Gastroesophageal sphincter (tissue), 3 donors: ENCODE measurements at regions not wholly inside any gene's neighbourhood (a gene's known extent, or its start where the extent isn't known, plus 50 kb on each side); places are given as distances from the start of the nearest gene placed in this dataset.

Experiments
- EP300 ChIP-seq: sonication (generic); formaldehyde crosslinking; IDR thresholded peaks from one replicate; pipeline ENCODE4 v1.6.1; 2017; ENCODE audit warnings: antibody characterized with exemption, mild to moderate bottlenecking
- POLR2AphosphoS5 ChIP-seq: sonication (generic); formaldehyde crosslinking; IDR thresholded peaks from one replicate; pipeline ENCODE4 v1.6.1; 2017; ENCODE audit warnings: antibody characterized with exemption
- TF ChIP-seq, protein P1 (sequence below), 4 experiments: fragments of 200-600 bp in 2 of 4; fragments of 450-650 bp in 2 of 4; sonication (generic) in 1 of 4; IDR thresholded peaks; one replicate each; pipeline ENCODE4 v1.5.1; 2017 to 2019; ENCODE audit warnings: antibody characterized with exemption in 4 of 4, mild to moderate bottlenecking in 2 of 4, moderate library complexity in 2 of 4

DNA sequence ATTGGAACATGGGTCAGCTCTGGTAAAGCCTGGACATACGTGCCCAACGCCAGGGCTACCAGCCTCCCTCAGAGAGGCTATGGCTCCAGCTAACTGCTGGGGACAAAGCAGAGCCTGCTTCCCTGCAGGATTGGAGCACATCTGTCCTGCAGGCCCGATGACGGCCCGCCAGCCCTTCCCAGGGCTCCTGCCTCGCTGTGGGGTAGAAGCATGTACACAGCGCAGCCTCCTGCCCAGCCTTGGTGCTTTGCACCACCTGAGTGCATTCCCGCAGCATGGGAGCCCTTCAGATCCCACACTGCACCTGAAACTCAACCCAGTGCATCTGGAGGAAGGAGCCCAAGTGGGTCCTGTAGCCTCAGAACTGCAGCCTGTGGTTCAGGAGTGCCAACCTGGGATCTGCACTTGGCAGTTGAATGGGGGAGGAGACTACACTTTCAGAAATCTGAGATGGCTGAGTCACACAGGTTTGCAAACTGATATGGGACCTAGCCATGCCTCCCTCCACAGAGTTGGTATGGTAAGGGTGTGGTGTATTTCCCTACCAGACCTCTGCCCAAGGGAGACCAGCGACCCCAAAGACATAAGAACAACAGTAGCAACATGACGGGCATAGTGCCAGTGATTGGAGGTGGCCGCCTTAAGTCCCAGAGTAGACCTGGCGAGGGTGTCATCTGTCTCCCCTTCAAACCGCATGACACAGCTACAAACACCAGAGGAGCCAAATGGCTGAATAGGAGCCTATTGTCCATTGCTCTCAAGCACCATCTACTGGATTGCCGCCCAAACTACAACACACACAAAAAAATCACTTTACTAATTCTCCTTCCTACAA, 273.9 kb upstream of the MIS18BP1 start:
- TF ChIP-seq EP300 (no peak), POLR2AphosphoS5 (no peak)
- TF ChIP-seq, protein P1, sequence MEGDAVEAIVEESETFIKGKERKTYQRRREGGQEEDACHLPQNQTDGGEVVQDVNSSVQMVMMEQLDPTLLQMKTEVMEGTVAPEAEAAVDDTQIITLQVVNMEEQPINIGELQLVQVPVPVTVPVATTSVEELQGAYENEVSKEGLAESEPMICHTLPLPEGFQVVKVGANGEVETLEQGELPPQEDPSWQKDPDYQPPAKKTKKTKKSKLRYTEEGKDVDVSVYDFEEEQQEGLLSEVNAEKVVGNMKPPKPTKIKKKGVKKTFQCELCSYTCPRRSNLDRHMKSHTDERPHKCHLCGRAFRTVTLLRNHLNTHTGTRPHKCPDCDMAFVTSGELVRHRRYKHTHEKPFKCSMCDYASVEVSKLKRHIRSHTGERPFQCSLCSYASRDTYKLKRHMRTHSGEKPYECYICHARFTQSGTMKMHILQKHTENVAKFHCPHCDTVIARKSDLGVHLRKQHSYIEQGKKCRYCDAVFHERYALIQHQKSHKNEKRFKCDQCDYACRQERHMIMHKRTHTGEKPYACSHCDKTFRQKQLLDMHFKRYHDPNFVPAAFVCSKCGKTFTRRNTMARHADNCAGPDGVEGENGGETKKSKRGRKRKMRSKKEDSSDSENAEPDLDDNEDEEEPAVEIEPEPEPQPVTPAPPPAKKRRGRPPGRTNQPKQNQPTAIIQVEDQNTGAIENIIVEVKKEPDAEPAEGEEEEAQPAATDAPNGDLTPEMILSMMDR (IDR thresholded peaks at IDR 0.05) = peak in 1 of 4 experiments; percentile 39
